Prostate gland (tissue), 2 donors: ENCODE measurements at regions not wholly inside any gene's neighbourhood (a gene's known extent, or its start where the extent isn't known, plus 50 kb on each side); places are given as distances from the start of the nearest gene placed in this dataset.

Experiments
- POLR2A ChIP-seq: fragments of 450-650 bp; IDR thresholded peaks from one replicate; pipeline ENCODE4 v1.6.1; 2016; ENCODE audit warnings: antibody characterized with exemption, mild to moderate bottlenecking
- POLR2AphosphoS5 ChIP-seq: sonication (generic); formaldehyde crosslinking; IDR thresholded peaks from one replicate; pipeline ENCODE4 v1.6.1; 2017; ENCODE audit warnings: antibody characterized with exemption
- TF ChIP-seq, protein P1 (sequence below), 4 experiments: fragments of 200-600 bp in 2 of 4; fragments of 450-650 bp in 2 of 4; sonication (generic) in 2 of 4; IDR thresholded peaks; 1 replicate in 3 of 4; 2 replicates in 1 of 4; pipeline ENCODE4 v1.5.1; 2016 to 2019; ENCODE audit warnings: antibody characterized with exemption in 4 of 4, mild to moderate bottlenecking in 2 of 4, moderate library complexity in 2 of 4

DNA sequence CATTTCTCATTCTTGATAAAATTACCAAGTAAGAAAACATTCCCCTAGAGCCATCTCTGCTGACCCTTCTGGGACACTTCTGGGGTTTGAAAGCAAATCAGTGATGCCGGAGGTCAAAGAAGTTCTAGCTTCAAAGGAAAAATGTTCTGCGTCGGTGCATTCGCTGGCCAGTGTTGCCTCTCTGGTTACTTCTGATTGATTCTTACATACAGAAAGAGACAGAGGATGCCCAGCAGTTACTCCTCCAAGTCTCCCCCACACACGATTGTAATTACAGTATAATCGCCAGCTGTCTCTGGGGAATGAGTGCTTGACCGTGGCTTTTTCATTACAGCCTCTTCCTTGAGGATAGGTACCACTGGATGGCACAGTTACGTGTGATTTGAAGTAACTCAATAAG lies 150.9 kb downstream of the SNX19 start:
- TF ChIP-seq, protein P1, sequence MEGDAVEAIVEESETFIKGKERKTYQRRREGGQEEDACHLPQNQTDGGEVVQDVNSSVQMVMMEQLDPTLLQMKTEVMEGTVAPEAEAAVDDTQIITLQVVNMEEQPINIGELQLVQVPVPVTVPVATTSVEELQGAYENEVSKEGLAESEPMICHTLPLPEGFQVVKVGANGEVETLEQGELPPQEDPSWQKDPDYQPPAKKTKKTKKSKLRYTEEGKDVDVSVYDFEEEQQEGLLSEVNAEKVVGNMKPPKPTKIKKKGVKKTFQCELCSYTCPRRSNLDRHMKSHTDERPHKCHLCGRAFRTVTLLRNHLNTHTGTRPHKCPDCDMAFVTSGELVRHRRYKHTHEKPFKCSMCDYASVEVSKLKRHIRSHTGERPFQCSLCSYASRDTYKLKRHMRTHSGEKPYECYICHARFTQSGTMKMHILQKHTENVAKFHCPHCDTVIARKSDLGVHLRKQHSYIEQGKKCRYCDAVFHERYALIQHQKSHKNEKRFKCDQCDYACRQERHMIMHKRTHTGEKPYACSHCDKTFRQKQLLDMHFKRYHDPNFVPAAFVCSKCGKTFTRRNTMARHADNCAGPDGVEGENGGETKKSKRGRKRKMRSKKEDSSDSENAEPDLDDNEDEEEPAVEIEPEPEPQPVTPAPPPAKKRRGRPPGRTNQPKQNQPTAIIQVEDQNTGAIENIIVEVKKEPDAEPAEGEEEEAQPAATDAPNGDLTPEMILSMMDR (IDR thresholded peaks at IDR 0.05), result no peak
- TF ChIP-seq POLR2AphosphoS5 (no peak), POLR2A (no peak)
